Spleen (tissue), 7 donors: ENCODE measurements at regions not wholly inside any gene's neighbourhood (a gene's known extent, or its start where the extent isn't known, plus 50 kb on each side); places are given as distances from the start of the nearest gene placed in this dataset.

ENCODE experiments used
- CTCF ChIP-seq, 11 experiments: fragments of 200-600 bp in 7 of 11; fragments of 450-650 bp in 4 of 11; sonication (generic) in 4 of 11; IDR thresholded peaks in 8 of 11; conservative IDR thresholded peaks in 3 of 11; 1 replicate in 7 of 11; 2 replicates in 4 of 11; pipeline versions ENCODE4 v1.4.0 to v1.8.0; 2016 to 2021; ENCODE audit warnings: antibody characterized with exemption in 11 of 11, inconsistent platforms in 4 of 11, mild to moderate bottlenecking in 1 of 11
- POLR2AphosphoS5 ChIP-seq, 3 donors: sonication (generic); formaldehyde crosslinking; IDR thresholded peaks; one replicate each; pipeline ENCODE4 v1.5.1; 2017; ENCODE audit warnings: antibody characterized with exemption in 3 of 3
- donor health status: DM: no; HTN: no; CAD: no; lungs with moderate emphysema.
- donor health status: DM: no; HTN: no; CAD: no.
- donor health status: DM: no; HTN: no; CAD: no.

- no peak for TF ChIP-seq CTCF (IDR thresholded peaks at IDR 0.05 in 8 of 11, conservative IDR thresholded peaks at IDR 0.05 in 3 of 11)
- no peak for TF ChIP-seq POLR2AphosphoS5 (IDR thresholded peaks at IDR 0.05)
Observed at GRCh38 chr13:82522872-82523271, 1359.4 kb downstream of the SLITRK1 start.
